ENCODE measurements at regions not wholly inside any gene's neighbourhood (a gene's known extent, or its start where the extent isn't known, plus 50 kb on each side); places are given as distances from the start of the nearest gene placed in this dataset.

DNA sequence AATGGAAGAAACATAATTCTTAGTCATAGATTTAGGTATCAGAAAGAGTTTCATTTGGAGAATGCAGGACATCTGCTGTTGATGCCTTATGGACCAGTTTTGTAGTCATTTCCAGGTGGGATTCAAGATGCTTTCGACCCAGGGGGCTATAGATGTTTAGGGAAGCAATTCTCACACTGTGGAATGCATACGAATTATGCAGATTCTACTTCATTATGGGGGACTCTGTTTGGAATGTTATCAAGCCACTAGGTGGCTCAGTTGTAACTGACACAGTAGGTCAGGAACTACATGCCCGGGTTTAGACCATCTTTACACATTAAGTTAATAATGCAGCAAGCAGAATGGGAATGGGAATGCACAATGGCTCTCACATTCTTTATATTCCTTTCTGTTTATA is 1359.8 kb downstream of the ZPLD1 start:
- 41 to 65% (median 56%) methylated on average over 3 of the region's 3 CpGs for WGBS, 4 donors
- no peaks in the 10 kb centered on the region for H3K36me3 ChIP-seq (replicated peaks in 1 of 2)
- H3K4me1 ChIP-seq (replicated peaks in 1 of 2) = no peaks in the 10 kb centered on the region
- H3K27ac ChIP-seq = no peak overlapping the region
- H3K27me3 ChIP-seq = no peaks in the 10 kb centered on the region
- no peak for DNase-seq
- intact Hi-C loops (cut with DNase I) = no loop called here
- no peak overlapping the region for H3K4me3 ChIP-seq
- TF ChIP-seq POLR2A (IDR thresholded peaks at IDR 0.05) = no peak
- H3K9me3 ChIP-seq (replicated peaks in 1 of 3) = no peaks in the 10 kb centered on the region

DNA sequence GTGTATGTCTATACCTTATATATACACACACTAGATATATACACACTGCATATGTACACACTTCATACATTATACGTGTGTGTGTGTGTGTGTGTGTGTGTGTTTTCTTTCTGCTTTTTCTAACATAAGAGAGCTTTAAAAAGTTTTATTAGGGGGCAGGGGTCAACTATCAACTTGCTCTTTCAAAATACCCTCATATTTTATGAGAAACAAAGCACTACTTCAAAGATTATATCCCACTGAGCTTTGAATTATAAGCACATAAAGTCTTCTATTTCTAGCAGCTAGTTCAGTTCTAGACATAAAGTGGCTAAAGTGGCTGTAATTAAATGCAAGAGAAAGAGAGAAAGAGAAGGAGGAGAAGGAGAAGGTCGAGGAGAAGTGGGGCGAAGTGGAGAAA is 1361.3 kb downstream of the ZPLD1 start:
- intact Hi-C loops (cut with DNase I) = no loop called here
- H3K4me3 ChIP-seq = no peak overlapping the region
- no peak overlapping the region for H3K27ac ChIP-seq
- H3K27me3 ChIP-seq = no peaks in the 10 kb centered on the region
- H3K4me1 ChIP-seq (replicated peaks in 1 of 2) = no peaks in the 10 kb centered on the region
- 61 to 78% (median 73%) methylated on average over 3 of the region's 3 CpGs for WGBS, 4 donors
- no peaks in the 10 kb centered on the region for H3K36me3 ChIP-seq (replicated peaks in 1 of 2)
- no peaks in the 10 kb centered on the region for H3K9me3 ChIP-seq (replicated peaks in 1 of 3)
- TF ChIP-seq POLR2A (IDR thresholded peaks at IDR 0.05) = no peak
- TF ChIP-seq, protein P1, sequence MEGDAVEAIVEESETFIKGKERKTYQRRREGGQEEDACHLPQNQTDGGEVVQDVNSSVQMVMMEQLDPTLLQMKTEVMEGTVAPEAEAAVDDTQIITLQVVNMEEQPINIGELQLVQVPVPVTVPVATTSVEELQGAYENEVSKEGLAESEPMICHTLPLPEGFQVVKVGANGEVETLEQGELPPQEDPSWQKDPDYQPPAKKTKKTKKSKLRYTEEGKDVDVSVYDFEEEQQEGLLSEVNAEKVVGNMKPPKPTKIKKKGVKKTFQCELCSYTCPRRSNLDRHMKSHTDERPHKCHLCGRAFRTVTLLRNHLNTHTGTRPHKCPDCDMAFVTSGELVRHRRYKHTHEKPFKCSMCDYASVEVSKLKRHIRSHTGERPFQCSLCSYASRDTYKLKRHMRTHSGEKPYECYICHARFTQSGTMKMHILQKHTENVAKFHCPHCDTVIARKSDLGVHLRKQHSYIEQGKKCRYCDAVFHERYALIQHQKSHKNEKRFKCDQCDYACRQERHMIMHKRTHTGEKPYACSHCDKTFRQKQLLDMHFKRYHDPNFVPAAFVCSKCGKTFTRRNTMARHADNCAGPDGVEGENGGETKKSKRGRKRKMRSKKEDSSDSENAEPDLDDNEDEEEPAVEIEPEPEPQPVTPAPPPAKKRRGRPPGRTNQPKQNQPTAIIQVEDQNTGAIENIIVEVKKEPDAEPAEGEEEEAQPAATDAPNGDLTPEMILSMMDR (IDR thresholded peaks at IDR 0.05) = no peak
- no peak for DNase-seq

DNA sequence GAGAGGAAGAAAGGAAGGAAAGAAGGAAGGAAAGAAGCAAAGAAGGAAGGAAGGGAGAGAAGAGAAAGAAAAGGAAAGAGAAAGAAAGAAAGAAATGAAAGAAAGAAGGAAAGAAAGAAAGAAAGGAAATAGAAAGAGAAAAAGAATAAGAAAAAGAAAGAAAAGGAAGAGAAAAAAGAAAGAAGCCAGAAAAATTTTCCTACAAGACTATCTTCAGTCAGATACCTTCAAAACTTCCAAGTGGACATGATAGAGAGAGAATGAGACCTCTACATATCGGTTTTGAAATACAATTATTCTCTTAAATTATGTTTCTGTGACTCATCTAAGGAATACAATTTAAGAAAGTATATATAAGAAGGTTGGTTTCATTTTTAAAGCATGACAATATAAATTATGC is 1369.0 kb downstream of the ZPLD1 start:
- no peak for DNase-seq
- no peaks in the 10 kb centered on the region for H3K36me3 ChIP-seq (replicated peaks in 1 of 2)
- H3K27me3 ChIP-seq = no peaks in the 10 kb centered on the region
- intact Hi-C loops (cut with DNase I) = no loop called here
- TF ChIP-seq, protein P1 (IDR thresholded peaks at IDR 0.05) = no peak
- TF ChIP-seq POLR2A (IDR thresholded peaks at IDR 0.05) = no peak
- no peaks in the 10 kb centered on the region for H3K9me3 ChIP-seq (replicated peaks in 1 of 3)
- H3K4me1 ChIP-seq (replicated peaks in 1 of 2) = no peaks in the 10 kb centered on the region
- 52 to 77% (median 60%) methylated on average over 1 of the region's 1 CpG for WGBS, 4 donors
- H3K4me3 ChIP-seq = no peak overlapping the region
- no peak overlapping the region for H3K27ac ChIP-seq

DNA sequence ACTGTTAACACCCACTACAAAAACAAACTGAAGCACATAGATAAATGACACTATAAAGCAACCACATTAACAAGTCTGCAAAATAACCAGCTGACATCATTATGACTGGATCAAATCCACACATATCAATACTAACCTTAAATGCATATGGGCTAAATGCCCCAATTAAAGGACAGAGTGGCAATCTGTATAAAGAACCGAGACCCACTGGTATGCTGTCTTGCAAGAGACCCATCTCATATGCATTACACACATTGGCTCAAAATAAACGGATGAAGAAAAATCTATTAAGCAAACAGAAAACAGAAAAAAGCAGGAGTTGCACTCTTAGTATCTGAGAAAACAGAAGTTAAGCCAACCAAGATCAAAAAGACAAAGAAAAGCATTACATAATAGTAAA is 1375.4 kb downstream of the ZPLD1 start:
- Histone ChIP-seq H3K4me3 (no peak overlapping the region), H3K9me3 (replicated peaks in 1 of 3) (peaks cover 0 to 5% (median 0%) of the 10 kb centered on the region in 3 donors), H3K36me3 (replicated peaks in 1 of 2) (no peaks in the 10 kb centered on the region), H3K4me1 (replicated peaks in 1 of 2) (no peaks in the 10 kb centered on the region), H3K27ac (no peak overlapping the region), H3K27me3 (no peaks in the 10 kb centered on the region)
- DNase-seq = no peak
- WGBS, 4 donors = 81 to 89% (median 85%) methylated on average over 2 of the region's 2 CpGs
- no peak for TF ChIP-seq POLR2A (IDR thresholded peaks at IDR 0.05)
- TF ChIP-seq, protein P1 (IDR thresholded peaks at IDR 0.05) = no peak
- intact Hi-C loops (cut with DNase I) = no loop called here

DNA sequence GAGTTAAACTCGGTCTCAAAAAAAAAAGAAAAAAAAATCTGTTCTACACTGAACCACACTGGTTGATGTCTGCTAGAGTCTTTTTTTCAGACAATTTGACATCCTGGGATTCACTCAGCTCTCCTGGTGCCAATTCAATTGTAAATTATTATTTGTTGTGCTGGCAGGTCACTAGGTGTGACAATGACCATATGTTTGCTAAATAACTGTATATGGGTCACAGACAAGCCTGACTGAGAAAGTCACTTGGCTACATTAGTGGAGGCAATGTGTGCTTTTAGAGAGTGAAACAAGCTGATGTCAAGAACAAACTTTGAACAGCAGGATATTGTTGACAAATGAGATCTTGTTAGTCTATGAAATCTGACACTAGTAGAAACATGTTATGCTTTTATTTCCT is 1379.1 kb downstream of the ZPLD1 start:
- Histone ChIP-seq H3K36me3 (replicated peaks in 1 of 2) (no peaks in the 10 kb centered on the region), H3K27ac (no peak overlapping the region), H3K27me3 (no peaks in the 10 kb centered on the region), H3K4me3 (no peak overlapping the region), H3K4me1 (replicated peaks in 1 of 2) (no peaks in the 10 kb centered on the region), H3K9me3 (replicated peaks in 1 of 3) (peaks cover 0 to 5% (median 0%) of the 10 kb centered on the region in 3 donors)
- WGBS, 4 donors = 75 to 89% (median 84%) methylated on average over 1 of the region's 1 CpG
- no peak for TF ChIP-seq POLR2A (IDR thresholded peaks at IDR 0.05)
- TF ChIP-seq, protein P1 (IDR thresholded peaks at IDR 0.05) = no peak
- no peak for DNase-seq
- intact Hi-C loops (cut with DNase I) = no loop called here
